Fibroblast of the aortic adventitia (primary cell): ENCODE measurements at regions not wholly inside any gene's neighbourhood (a gene's known extent, or its start where the extent isn't known, plus 50 kb on each side); places are given as distances from the start of the nearest gene placed in this dataset.

ENCODE experiments used
- DNase-seq: peaks from one replicate; pipeline ENCODE4 v3.0.0-alpha.2; 2010; ENCODE audit warnings: low read depth
- H3K4me3 ChIP-seq: 2 replicates; pipeline ENCODE4 v1.5.1; 2011; ENCODE audit warnings: low read depth, mild to moderate bottlenecking, control low read depth, low read length, moderate library complexity
- CTCF ChIP-seq: IDR thresholded peaks from 2 replicates; pipeline ENCODE4 v1.5.1; 2011; ENCODE audit warnings: mild to moderate bottlenecking, low read length, control low read depth, inconsistent platforms; ENCODE audit not compliant: insufficient read depth

GRCh38 chr18:22847867-22848451 lies 85.2 kb upstream of the RBBP8 start:
- no peak overlapping the region for H3K4me3 ChIP-seq
- TF ChIP-seq CTCF: no peak
- no peak for DNase-seq

- no peak for TF ChIP-seq CTCF
- no peak overlapping the region for H3K4me3 ChIP-seq
- peak; percentile 95 for DNase-seq
Measured at GRCh38 chr18:22848615-22849014, 84.5 kb upstream of the RBBP8 start.

- H3K4me3 ChIP-seq: no peak overlapping the region
- TF ChIP-seq CTCF: no peak
- no peak for DNase-seq
Measured at GRCh38 chr18:22856870-22857269, 76.3 kb upstream of the RBBP8 start.

- no peak for DNase-seq
- H3K4me3 ChIP-seq: no peak overlapping the region
- no peak for TF ChIP-seq CTCF
Measured at GRCh38 chr18:22858121-22858520, 75.0 kb upstream of the RBBP8 start.

GRCh38 chr18:22860807-22861206 lies 72.3 kb upstream of the RBBP8 start:
- no peak for TF ChIP-seq CTCF

GRCh38 chr18:22865354-22866116 lies 67.6 kb upstream of the RBBP8 start:
- TF ChIP-seq CTCF: no peak
- DNase-seq: no peak
- H3K4me3 ChIP-seq: no peak overlapping the region

More at GRCh38 chr18:22860807-22861206, 72.3 kb upstream of the RBBP8 start:
- no peak overlapping the region for H3K4me3 ChIP-seq
- no peak for DNase-seq
